GOT3 (cell line): ENCODE measurements at regions not wholly inside any gene's neighbourhood (a gene's known extent, or its start where the extent isn't known, plus 50 kb on each side); places are given as distances from the start of the nearest gene placed in this dataset.
"Not testable (repeated sequence)": the region's sequence is repeated elsewhere in the genome, so short reads cannot be mapped to it uniquely, and the experiment has no call there.

Experiments used
- DNase-seq: peaks from one replicate; lab custom pipeline; 2025; ENCODE audit warnings: mixed read lengths; lab: John Stamatoyannopoulos, UW

- no peak for DNase-seq
Measured at GRCh38 chr13:33550885-33551284, 265.3 kb upstream of the STARD13 start.

DNA sequence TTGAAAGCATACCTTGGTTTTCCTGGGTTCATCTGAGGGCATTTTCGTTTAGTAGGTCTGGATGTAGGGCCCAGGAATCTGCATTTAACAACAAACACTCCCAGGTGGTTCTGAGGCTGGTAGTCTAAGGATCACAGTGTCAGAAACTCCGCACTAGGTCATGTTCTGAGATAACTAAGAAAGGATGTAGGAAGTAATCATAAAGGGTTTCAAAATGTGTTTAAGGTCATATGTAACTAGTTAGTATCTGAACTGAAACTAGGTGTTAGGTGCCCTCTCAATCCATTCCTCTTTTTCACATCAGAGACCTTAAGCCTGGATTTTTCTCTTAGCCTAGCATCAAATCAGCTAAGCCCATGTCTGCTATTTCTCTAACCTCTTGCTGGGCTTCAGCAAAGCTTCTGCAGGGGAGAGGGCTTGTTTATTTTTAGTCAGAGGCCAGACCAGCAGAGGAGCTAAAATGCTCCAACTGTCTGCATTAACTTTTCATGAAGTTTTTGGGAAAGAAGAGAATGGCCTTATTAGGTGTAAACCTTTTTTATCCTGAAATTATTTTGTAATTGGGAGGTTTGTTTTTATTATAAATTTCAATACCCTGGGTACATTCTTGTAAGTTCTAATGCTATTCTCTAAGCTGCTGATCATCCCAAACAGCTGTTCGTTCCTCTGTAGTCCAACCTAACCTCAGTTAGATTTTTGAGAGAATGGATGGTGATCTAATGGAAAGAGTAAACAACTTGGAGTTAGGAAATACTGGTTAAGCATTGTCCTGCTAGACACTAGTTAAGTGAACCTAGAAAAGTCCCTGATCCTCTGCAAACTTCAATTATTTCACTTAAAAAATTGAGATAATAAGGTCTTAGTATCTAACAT lies 262.8 kb upstream of the RFC3 start:
- DNase-seq, result no peak

DNA sequence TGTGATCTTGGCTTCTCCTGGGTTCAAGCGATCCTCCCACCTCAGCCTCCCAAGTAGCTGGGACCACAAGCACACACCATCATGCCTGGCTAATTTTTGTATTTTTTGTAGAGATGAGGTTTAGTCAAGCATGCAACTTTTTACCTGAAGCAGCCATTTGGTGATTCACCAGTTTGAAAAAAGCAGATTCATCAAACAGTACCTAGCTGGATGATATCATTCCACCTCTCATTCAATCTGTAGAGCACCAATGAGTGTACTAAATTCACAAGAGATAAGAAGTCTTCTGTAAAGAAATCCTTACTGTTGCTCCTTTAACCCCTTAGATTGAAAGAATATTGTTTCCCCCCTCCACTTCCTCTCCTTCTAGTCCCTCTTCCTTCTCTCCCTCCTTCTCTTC lies 261.1 kb upstream of the RFC3 start:
- no peak for DNase-seq

- no peak for DNase-seq
Measured at GRCh38 chr13:33560726-33561125, 257.2 kb upstream of the RFC3 start.

GRCh38 chr13:33561627-33562026 lies 256.3 kb upstream of the RFC3 start:
- DNase-seq, result no peak

- no peak for DNase-seq
Measured at GRCh38 chr13:33571618-33572017, 246.3 kb upstream of the RFC3 start.

GRCh38 chr13:33572322-33572721 lies 245.6 kb upstream of the RFC3 start:
- not testable (repeated sequence) for DNase-seq

DNA sequence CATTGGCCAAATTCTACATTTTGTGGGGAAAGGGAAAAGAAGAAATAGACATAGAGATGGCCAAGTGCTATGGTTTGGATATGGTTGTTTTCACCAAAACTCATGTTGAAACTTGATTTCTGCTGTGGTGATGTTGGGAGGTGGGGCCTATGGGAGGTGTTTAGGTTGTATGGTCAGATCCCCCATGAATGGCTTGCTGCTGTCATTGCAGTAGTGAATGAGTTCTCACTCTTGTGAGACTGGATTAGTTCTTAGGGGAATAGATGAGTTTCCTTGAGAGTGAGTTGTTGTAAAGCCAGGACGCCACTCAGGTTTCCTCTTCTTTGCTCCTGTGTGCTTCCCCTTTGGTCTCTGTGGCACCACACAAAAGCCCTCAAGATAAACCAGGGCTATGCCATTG lies 242.6 kb upstream of the RFC3 start:
- DNase-seq, result no peak

GRCh38 chr13:33577007-33577406 lies 240.9 kb upstream of the RFC3 start:
- DNase-seq, result no peak

- DNase-seq, result no peak
Measured at GRCh38 chr13:33578786-33579185, 239.2 kb upstream of the RFC3 start.

DNA sequence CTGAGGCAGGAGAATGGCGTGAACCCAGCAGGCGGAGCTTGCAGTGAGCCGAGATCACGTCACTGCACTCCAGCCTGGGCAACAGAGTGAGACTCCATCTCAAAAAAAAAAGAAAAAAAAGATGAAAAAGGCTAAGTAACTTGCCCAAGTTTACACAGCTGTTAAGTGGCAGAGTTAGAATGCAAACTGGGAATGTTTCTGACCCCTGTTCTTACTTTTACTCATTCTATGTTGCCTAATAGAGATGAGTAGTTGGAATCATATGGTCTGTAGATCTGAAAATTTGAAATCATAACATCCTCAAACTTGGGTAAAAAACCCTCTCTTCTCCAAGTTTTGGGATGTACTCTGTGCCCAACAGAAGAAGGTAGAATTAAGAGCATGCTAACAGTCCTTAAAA lies 235.8 kb upstream of the RFC3 start:
- DNase-seq, result no peak

DNA sequence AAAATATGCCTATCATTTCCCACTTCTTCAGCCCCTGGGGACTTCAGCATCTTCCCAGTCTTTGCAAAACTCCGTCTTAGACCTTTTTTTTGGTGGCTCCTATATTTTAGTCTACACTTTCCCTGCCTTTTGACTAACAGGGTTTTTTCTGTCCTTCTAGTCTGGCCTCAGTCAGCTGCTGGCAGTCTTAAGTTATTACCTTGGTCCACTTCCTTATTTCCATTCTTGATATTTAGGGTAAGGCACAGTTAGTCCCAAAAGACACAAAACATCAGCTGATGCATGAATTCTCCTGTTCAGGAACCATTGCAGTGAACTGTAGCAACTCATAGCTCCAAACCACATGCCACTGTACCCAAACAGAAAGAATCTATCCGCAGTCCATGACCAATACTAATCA lies 234.6 kb upstream of the RFC3 start:
- DNase-seq, result no peak

GRCh38 chr13:33590936-33591335 lies 227.0 kb upstream of the RFC3 start:
- no peak for DNase-seq

DNA sequence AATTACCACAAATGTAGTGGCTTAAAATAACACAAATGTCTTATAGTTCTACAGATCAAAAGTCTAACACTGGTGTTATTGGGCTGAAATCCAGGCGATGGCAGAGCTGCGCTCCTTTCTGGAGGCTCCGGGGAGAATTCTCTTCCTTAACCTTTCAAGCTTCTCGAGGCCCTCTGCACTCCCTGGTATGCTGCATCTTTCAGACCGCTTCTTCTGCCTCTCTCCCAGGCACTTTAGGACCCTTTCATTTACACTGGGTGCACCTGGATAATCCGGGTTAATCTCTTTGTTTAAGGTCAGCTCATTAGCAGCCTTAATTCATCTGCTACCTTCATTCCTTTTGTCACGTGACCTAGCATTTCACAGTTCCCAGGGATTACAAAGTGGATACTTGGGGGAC lies 211.3 kb upstream of the RFC3 start:
- no peak for DNase-seq

GRCh38 chr13:33610438-33611120 lies 207.4 kb upstream of the RFC3 start:
- peak; percentile 11 for DNase-seq

- DNase-seq, result no peak
Measured at GRCh38 chr13:33611121-33611805, 206.7 kb upstream of the RFC3 start.

DNA sequence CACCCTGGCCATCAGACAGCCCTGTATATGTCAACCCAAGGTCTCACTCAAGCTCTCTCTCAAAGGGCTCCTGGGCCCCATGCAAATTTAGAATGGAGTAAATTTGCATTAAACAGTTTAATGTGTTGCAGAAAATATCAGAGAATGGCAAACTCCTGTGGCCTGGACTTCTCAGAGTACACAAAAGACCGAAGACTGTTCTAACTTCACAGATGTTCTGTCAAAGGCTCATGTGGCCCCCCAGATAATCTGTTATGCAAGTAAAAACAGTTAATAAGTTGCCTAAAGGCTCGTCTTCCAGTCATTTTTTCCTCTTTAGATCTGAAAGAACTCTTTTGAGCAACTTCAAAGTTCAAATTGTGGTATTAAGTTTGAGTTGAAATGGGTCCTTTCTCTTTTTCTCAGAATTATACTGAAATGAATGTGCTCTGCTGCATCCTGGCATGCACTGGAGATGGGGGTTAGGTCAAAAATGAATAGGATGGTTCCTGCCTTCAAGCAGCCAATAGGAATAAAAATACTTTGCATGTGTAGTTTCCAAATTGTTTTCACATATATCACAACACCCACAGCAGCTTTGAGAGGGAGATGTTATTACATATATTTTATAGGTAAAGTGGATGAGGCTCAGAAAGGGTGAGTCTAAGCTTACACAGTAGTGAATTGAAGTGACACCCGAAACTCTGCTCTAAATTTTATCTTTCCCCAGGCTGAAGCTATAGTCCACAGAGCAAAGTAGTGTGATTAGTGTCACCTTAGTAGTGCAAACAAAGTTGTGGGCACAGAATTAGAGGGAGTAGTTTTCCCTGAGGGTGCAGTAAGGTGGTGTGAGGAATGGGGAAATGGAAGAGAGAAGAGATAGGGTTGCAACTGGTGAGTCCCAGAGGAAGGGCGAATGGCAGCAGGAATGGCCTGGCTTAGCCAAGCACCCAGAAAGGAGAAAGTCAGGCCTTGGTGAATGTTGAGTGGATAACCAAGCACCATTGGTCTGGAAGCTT lies 205.0 kb upstream of the RFC3 start:
- DNase-seq, result no peak

GRCh38 chr13:33615436-33615835 lies 202.5 kb upstream of the RFC3 start:
- DNase-seq, result no peak

- no peak for DNase-seq
Measured at GRCh38 chr13:33616130-33616529, 201.8 kb upstream of the RFC3 start.

- no peak for DNase-seq
Measured at GRCh38 chr13:33617055-33617454, 200.9 kb upstream of the RFC3 start.

DNA sequence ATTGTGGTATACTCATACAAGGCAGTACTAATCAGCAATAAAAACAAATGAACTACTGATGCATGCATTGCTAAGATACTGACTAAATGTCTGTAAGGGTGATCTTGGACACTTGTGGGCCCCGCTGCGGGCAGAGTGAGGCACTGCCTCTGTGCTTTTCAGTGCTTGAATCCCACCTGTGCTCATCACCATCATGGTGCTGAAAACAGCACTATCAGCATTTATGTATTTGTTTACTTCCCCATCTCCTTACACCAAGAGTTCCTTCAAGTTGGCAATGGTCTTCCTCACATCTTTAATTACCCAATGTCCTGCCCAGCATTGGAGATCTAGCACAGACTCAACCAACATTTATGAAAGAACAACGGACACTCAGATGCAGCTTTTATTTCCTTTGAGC lies 193.7 kb upstream of the RFC3 start:
- no peak for DNase-seq

- DNase-seq, result no peak
Measured at GRCh38 chr13:33624740-33625139, 193.2 kb upstream of the RFC3 start.
